Liver (tissue), 8 donors: ENCODE measurements at regions not wholly inside any gene's neighbourhood (a gene's known extent, or its start where the extent isn't known, plus 50 kb on each side); places are given as distances from the start of the nearest gene placed in this dataset.

Source experiments
- DNase-seq: peaks from one replicate; pipeline ENCODE4 v3.0.0-alpha.2; 2017; ENCODE audit warnings: low spot score
- H3K27ac ChIP-seq, 2 donors: one replicate each; pipeline ENCODE4 v1.7.0; 2013; ENCODE audit warnings: inconsistent platforms in 2 of 2, low read length in 2 of 2, control low read depth in 1 of 2, low read depth in 1 of 2, mild to moderate bottlenecking in 1 of 2
- H3K27me3 ChIP-seq, 4 donors: one replicate each; pipeline versions ENCODE4 v1.6.1 to v1.7.0; 2013; ENCODE audit warnings: low read length in 3 of 4, inconsistent platforms in 1 of 4, mild to moderate bottlenecking in 1 of 4, moderate library complexity in 1 of 4; ENCODE audit not compliant: control insufficient read depth in 4 of 4, insufficient read depth in 4 of 4
- H3K36me3 ChIP-seq, 4 donors: one replicate each; pipeline versions ENCODE4 v1.6.1 to v1.7.0; 2013; ENCODE audit warnings: low read length in 3 of 4, mild to moderate bottlenecking in 3 of 4, low read depth in 1 of 4, moderate library complexity in 1 of 4; ENCODE audit not compliant: control insufficient read depth in 4 of 4, insufficient read depth in 3 of 4
- H3K4me1 ChIP-seq, 4 donors: one replicate each; pipeline versions ENCODE4 v1.6.1 to v1.7.0; 2013; ENCODE audit warnings: low read length in 3 of 4, mild to moderate bottlenecking in 3 of 4, moderate library complexity in 1 of 4; ENCODE audit not compliant: control insufficient read depth in 4 of 4, insufficient read depth in 4 of 4
- H3K4me3 ChIP-seq, 3 donors: one replicate each; pipeline versions ENCODE4 v1.6.1 to v1.7.0; 2013; ENCODE audit warnings: low read length in 3 of 3, control low read depth in 1 of 3, low read depth in 1 of 3, mild to moderate bottlenecking in 1 of 3
- H3K9ac ChIP-seq, 2 donors: one replicate each; pipeline ENCODE4 v1.7.0; 2013; ENCODE audit warnings: low read length in 2 of 2, mild to moderate bottlenecking in 2 of 2, moderate library complexity in 2 of 2, control low read depth in 1 of 2, low read depth in 1 of 2
- H3K9me3 ChIP-seq, 4 donors: one replicate each; pipeline versions ENCODE4 v1.6.1 to v1.7.0; 2013; ENCODE audit warnings: low read length in 3 of 4; ENCODE audit not compliant: control insufficient read depth in 4 of 4
- ATF3 ChIP-seq: IDR thresholded peaks from 2 replicates; pipeline ENCODE4 v1.6.1; 2016; ENCODE audit warnings: antibody characterized with exemption
- CTCF ChIP-seq: fragments of 150-350 bp; IDR thresholded peaks from 2 replicates; pipeline ENCODE4 v1.5.1; 2017; ENCODE audit warnings: improper control_type of control experiment, low read depth, low read length; ENCODE audit not compliant: missing input control
- FOXA1 ChIP-seq: IDR thresholded peaks from 2 replicates; pipeline ENCODE4 v1.6.1; 2016; ENCODE audit warnings: antibody characterized with exemption
- FOXA2 ChIP-seq: IDR thresholded peaks from 2 replicates; pipeline ENCODE4 v1.6.1; 2016; ENCODE audit warnings: antibody characterized with exemption
- GABPA ChIP-seq, 2 donors: IDR thresholded peaks in 1 of 2; conservative IDR thresholded peaks in 1 of 2; 2 replicates each; pipeline ENCODE4 v1.6.1; 2016; ENCODE audit warnings: antibody characterized with exemption in 2 of 2, mild to moderate bottlenecking in 1 of 2, moderate library complexity in 1 of 2
- HNF4A ChIP-seq, 2 donors: conservative IDR thresholded peaks; 2 replicates each; pipeline ENCODE4 v1.6.1; 2016; ENCODE audit warnings: antibody characterized with exemption in 2 of 2, mild to moderate bottlenecking in 2 of 2
- HNF4G ChIP-seq: IDR thresholded peaks from 2 replicates; pipeline ENCODE4 v1.6.1; 2016; ENCODE audit warnings: antibody characterized with exemption
- JUND ChIP-seq, 2 donors: IDR thresholded peaks; 2 replicates each; pipeline ENCODE4 v1.6.1; 2016; ENCODE audit warnings: antibody characterized with exemption in 2 of 2
- NR2F2 ChIP-seq: IDR thresholded peaks from 2 replicates; pipeline ENCODE4 v1.6.1; 2016; ENCODE audit warnings: antibody characterized with exemption
- RAD21 ChIP-seq, 2 donors: IDR thresholded peaks; 2 replicates each; pipeline ENCODE4 v1.6.1; 2016; ENCODE audit warnings: antibody characterized with exemption in 2 of 2, mild to moderate bottlenecking in 2 of 2
- REST ChIP-seq: IDR thresholded peaks from 2 replicates; pipeline ENCODE4 v1.6.1; 2016; ENCODE audit warnings: antibody characterized with exemption, mild to moderate bottlenecking
- RXRA ChIP-seq, 2 donors: IDR thresholded peaks; 2 replicates each; pipeline ENCODE4 v1.6.1; 2017 to 2018; ENCODE audit warnings: antibody characterized with exemption in 2 of 2, mild to moderate bottlenecking in 1 of 2
- SP1 ChIP-seq: IDR thresholded peaks from 2 replicates; pipeline ENCODE4 v1.6.1; 2018; ENCODE audit warnings: antibody characterized with exemption, mild to moderate bottlenecking
- TAF1 ChIP-seq: conservative IDR thresholded peaks from 2 replicates; pipeline ENCODE4 v1.6.1; 2016; ENCODE audit warnings: antibody characterized with exemption, mild to moderate bottlenecking
- YY1 ChIP-seq: IDR thresholded peaks from 2 replicates; pipeline ENCODE4 v1.6.1; 2016; ENCODE audit warnings: antibody characterized with exemption, mild to moderate bottlenecking
- WGBS: extraction: QIAGEN DNeasy Blood & Tissue Kit; methylation state at CpG from one replicate; pipeline ENCODE4 v1.1.7; 2013; 5-methylcytosine and 5-hydroxymethylcytosine counted together
- donor health status: healthy.
- donor health status: healthy.
- donor health status: healthy.
- donor health status: healthy.
- donor health status: healthy.

GRCh38 chr2:193333539-193333938, 1138.8 kb upstream of the TMEFF2 start:
- WGBS, result 93% methylated on average over 3 of the region's 3 CpGs
- Histone ChIP-seq H3K4me1 (no peaks in the 10 kb centered on the region), H3K9me3 (no peaks in the 10 kb centered on the region), H3K27ac (no peak overlapping the region), H3K9ac (no peak overlapping the region), H3K36me3 (no peaks in the 10 kb centered on the region), H3K27me3 (no peaks in the 10 kb centered on the region), H3K4me3 (no peak overlapping the region)
- TF ChIP-seq CTCF (no peak), HNF4A (conservative IDR thresholded peaks at IDR 0.05) (no peak), GABPA (IDR thresholded peaks at IDR 0.05 in 1 of 2, conservative IDR thresholded peaks at IDR 0.05 in 1 of 2) (no peak), RAD21 (IDR thresholded peaks at IDR 0.05) (no peak), FOXA2 (no peak), FOXA1 (no peak), TAF1 (no peak), HNF4G (no peak), SP1 (no peak), RXRA (IDR thresholded peaks at IDR 0.05) (no peak)
- DNase-seq, result no peak

GRCh38 chr2:193332941-193333340, 1138.2 kb upstream of the TMEFF2 start:
- no peak for DNase-seq
- Histone ChIP-seq H3K4me1 (no peaks in the 10 kb centered on the region), H3K36me3 (no peaks in the 10 kb centered on the region), H3K4me3 (no peak overlapping the region), H3K9me3 (no peaks in the 10 kb centered on the region), H3K27ac (no peak overlapping the region), H3K27me3 (no peaks in the 10 kb centered on the region), H3K9ac (no peak overlapping the region)
- no peak for TF ChIP-seq JUND (IDR thresholded peaks at IDR 0.05)
- no peak for TF ChIP-seq NR2F2
- TF ChIP-seq FOXA2, result no peak
- no peak for TF ChIP-seq RXRA (IDR thresholded peaks at IDR 0.05)
- TF ChIP-seq YY1, result no peak
- TF ChIP-seq REST, result no peak
- no peak for TF ChIP-seq ATF3
- TF ChIP-seq SP1, result no peak
- 69% methylated on average over 1 of the region's 1 CpG for whole genome bisulfite sequencing

GRCh38 chr2:193331676-193332075, 1136.9 kb upstream of the TMEFF2 start:
- Histone ChIP-seq H3K4me3 (no peak overlapping the region), H3K36me3 (no peaks in the 10 kb centered on the region), H3K27me3 (no peaks in the 10 kb centered on the region), H3K4me1 (no peaks in the 10 kb centered on the region), H3K9ac (no peak overlapping the region), H3K27ac (no peak overlapping the region), H3K9me3 (no peaks in the 10 kb centered on the region)
- 69% methylated on average over 4 of the region's 4 CpGs for WGBS
- DNase-seq, result no peak
- TF ChIP-seq JUND (IDR thresholded peaks at IDR 0.05), result no peak
- TF ChIP-seq ATF3, result no peak
- no peak for TF ChIP-seq CTCF
- TF ChIP-seq REST, result no peak
